ENCODE measurements at regions not wholly inside any gene's neighbourhood (a gene's known extent, or its start where the extent isn't known, plus 50 kb on each side); places are given as distances from the start of the nearest gene placed in this dataset.

- TF ChIP-seq POLR2AphosphoS5 (IDR thresholded peaks at IDR 0.05; ENCODE audit: low read depth, low read length) (no peak), POU2F2 (IDR thresholded peaks at IDR 0.05; ENCODE audit: low read depth, low read length) (no peak), POLR2A (IDR thresholded peaks at IDR 0.05; ENCODE audit: low read depth, low read length) (no peak)
Measured at GRCh38 chr6:152874267-152874666, 108.6 kb downstream of the FBXO5 start.

All from GM12891 (cell line).